ENCODE measurements at regions not wholly inside any gene's neighbourhood (a gene's known extent, or its start where the extent isn't known, plus 50 kb on each side); places are given as distances from the start of the nearest gene placed in this dataset.

DNA sequence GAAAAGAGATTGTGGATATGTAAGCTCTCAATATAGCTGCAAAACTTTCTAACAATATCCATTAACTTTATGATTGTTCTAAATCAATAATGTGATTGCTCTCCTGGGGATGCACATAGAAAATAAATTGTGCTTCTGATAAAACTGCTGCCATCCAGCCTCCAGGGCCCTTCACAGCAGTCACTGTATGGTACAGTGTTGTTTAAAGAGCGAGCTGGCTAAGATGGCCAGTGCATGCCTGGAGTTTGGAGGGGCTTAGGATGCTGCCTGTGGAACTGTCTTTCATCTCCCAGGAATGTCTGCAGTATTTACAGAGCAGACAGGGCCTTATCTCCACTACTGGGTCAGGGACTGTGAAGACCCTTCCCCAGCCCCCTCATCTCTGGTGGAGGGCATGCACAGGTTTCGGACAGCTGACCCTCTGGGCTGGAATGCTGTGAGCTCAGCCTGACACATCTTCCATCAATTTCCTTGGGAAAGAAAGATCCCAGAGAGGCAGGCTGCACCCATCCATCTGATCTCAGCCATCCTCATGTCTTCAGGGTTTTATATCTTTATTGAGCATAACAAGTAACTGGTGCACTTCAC, 137.0 kb downstream of the PLPP3 start:
- DNase-seq = no peak

DNA sequence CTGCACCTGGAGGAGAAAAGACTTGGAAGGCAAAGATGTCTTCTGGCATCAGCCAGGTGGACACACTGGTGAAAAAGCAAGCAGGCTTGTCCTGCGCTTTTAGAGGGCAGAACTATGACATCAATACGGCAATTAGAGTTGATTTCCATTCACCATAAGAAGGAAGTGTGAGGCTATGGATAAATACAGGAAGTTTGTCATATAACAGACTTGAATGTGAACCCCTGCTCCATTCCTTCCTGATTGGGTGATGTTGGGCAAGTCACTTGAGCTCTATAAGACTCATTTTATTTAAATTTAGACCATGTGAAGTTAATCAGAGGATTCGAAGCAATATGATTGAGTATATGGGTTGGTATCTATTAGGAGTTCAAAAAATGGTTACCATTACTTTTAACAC, 137.8 kb downstream of the PLPP3 start:
- no peak for DNase-seq

DNA sequence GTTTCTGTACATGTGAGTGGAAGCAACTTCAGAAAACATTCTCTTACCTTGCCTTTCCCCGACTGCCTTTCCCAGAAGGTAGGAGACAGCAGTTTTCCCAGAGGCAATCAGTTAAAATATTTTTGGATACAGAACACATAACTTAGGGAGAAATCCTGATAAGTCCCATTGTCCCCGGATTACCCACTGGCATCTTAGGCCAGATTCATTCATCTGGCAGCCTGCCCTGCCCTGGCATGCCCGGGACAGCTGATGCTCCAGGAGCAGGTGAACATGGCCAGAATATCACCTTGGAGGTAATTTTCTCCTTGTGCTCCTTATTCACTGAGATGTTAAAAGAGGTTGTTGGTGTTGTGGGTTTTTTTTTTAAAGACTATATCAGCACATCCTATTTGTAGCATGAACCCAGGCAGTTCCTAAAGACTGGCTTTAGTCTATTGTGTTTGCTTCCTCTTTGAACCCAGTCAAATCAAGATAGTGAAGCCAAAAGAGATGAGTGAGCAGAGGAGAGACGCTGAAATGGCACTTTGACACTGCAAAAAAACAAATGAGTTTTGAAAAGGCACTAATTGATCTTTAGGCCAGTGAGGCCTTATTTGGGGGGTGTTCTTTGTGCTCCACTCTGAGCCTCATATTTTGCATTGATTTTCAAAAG, 139.6 kb downstream of the PLPP3 start:
- DNase-seq = no peak

DNA sequence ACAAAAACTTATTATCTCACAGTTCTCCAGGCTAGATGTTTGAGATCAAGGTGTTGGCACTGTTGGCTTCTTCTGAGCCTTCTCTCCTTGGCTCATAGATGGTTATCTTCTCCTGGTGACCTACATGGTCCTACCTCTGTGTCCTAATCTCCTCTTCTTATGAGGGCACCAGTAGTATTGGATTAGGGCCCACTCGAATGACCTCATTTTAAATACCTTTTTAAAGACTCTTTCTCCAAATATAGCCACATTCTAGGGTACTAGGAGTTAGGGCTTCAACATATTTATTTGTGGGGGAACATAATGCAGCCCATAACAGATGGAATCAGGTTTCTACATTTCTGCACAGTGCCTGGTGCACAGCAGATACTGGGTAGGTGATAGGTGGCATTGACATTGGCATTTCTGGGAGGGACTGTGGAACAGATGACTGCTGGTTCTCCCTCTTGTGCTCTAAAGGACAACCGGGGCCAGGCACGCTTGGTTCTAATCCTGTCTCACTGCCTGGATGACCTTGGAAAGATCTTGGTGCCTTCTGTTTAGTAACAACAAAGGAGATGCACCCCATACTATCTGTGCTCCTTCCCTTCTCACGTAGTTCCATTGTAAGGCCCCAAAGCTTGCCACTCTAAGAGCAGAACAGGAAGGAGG, 140.3 kb downstream of the PLPP3 start:
- no peak for DNase-seq

DNA sequence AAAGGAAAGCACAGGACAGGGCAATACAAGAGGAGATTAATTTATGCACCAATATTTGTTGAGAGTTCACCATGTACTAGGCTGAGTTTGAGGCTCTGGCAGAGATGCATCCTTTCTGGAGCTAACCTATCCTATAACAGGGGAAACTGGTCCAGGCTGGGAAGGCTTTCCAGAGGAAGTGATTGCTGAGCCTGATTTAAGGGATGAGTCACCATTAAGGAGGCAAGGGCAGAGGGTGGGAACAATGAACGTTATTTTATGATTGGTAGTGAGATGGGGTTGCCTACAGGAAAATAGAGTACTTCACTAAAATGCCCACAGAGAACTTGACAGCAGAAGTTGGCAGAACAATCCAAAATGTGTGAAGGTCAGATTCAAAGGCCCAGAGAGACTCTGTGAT, 141.4 kb downstream of the PLPP3 start:
- DNase-seq = no peak

DNA sequence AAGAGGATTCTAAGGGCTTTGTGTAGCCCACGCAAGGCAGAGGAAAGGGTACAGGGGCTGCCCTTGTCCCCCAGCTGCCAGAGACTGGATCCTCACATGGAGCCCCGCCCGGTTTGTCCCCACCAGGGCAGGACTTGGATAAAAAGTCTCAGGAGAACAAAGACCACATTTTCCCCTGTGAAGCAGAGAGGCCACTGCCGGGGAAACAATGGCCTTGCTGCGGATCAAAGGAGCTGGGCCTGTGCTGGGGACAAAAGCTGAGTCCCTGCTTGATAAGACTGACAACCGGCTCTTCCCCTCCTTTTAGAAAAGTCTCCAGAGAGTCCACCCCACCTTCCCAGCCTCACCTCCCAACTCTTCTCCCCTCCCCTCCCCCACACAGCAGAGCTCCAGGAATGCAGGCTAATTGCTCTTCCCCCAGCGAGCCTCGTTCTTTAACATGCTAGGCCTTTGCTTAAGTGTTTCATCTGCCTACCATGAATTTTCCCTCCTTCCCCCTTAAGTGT, 142.4 kb downstream of the PLPP3 start:
- DNase-seq = no peak

DNA sequence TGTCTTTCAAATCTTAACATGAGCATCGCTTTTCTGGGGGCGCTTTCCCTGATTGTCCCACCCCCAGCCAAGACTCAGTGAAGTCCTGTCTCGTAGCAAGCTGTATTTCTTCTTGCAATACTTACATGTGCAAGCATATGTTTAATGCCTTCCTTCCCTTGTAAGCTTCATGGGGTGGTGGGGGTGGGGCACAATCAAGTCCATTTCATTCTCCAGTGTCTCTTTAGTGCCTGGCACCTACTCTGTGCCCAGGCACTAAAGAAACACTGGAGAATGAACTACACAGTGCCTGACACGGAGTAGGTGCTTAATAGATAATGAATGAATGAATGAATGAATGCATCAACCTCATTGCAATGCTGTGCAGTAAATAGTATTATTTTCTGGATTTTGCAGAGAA, 143.1 kb downstream of the PLPP3 start:
- no peak for DNase-seq

DNA sequence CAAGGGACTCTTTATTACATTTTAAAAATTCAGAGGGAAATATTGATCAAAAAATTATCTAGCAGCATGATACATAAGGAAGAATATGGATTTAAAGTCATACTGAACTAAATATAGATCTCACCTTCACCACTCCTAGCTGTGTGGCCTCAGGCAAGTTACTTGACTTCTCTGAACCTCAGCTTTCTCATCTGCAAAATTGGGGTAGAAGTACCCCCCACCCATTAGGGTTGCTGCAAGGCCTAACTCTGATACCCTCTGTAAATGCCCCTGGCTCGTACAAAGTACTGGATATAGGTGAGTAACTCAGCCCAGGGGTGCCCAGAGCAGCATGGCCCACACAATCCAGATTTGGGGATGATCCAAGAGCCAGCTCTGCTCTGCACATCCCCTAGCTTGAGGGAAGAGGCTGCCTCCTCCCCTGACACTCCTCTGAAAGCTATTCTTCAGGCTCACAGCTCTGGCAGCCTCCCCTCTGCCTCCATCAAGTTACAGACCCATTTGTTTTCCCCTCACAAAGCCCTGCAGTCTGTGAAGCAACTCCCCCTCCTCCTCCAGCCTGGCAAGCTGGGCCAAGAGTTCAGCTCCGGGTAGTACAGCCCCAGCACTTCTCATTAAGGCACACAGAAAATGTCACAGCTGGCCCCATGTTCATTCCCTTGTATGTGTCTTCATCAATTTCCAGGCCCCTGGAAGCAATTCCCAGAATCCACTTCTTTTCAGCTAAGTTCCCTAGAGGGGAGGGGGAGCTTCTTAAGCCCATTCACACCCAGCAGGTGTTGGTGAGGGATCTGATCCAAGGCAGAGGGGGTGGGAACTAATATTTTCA, 143.7 kb downstream of the PLPP3 start:
- peak; percentile 45 for DNase-seq

DNA sequence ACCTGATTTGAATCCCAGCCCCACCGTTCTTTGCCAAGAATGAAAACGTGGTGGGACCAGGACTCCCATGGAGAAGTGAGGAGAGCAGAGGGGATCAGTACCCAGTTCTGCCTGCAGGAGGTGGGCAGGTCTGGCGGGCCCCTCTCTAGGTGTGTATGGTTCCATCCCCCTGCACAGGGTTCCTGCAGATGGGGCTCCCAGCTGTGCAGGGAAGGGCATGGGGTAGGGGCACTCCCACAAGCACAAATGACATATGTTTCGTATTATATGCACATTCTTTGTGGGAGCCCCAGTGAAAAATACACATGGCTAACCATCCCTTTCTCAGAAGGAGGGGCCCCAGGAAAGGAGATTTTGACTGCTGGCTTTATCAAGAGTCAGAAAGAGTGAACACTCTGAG, 144.6 kb downstream of the PLPP3 start:
- DNase-seq = no peak

DNA sequence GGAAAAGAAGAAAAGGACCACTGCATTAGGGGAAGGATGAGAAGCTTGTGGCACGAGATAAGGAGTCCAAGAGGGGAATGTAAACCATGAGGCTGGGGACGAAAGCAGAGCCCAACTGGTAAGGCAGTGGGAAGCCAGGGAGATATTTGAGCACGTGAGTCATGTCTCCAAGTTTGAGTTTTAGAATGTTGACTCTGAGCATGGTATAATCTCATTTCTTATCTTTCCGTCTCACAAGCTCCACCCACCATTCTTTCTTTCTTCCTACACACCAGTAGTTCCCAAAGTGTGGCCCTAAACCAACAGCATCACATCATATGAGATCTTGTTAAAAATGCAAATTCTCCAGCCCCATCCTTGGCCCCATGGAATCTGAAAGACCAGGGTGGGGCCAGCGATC, 145.3 kb downstream of the PLPP3 start:
- DNase-seq = no peak

DNA sequence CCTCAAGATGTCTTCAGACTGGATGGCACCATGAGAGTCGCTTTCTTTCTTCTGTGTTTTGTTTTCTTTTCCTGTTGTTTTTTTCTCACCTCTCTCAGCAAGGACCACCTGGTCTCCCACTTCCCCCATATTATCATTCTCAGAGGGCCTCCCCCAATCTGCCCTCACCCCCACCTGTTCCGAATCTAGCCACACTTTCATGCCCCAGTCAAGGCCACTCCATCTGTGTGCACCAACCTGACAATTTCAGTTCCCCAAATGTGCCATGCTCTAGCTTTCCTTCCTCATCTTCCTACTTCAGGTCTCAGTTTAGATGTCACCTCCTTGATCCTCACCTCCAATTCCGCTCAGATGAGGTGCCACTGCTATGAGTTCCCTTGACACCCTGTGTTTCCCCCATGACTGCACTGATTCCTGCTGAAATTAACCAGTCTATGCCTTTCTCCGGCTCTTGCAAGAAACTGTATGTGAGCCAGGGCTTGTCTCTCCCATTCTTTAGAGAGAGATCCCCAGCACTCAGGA, 146.2 kb downstream of the PLPP3 start:
- no peak for DNase-seq

DNA sequence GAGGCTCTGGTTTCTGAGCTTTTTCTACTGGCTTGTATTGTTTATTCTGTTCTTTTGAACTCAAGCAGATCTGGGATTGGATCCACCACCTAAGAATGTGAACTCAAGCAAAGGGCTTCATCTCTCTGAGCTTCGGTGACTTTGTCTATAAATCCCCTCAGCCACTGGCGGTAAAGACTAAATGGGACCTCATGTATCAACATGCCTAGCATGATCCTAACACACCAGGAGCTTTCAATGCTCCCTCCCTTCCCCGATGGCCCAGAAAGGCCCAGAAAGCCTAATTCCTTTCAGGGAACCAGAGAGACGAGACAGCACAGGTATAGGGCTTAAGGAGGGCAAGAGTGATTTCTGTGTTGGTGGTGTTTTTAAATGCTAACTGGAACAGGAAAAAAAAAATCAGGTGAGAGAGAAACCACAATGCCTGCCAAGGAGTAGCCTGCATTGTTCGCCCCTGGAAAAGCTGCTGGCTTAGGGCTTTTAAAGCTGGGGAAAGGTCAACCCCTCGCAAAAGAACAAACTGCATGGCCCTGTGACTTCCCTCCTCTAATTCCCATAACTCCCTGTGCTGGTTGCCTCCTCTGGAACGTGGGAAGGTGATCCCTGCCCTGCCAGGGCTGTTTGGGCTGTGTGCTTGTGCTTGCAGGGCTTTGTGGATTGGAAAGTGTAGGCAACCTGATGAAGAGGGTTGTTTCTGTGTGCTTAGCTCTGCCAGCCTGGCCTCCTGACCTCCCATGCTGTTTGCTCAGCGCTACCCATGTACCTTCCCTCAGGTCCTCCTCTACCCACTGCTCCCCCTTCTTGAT, 147.0 kb downstream of the PLPP3 start:
- no peak for DNase-seq

DNA sequence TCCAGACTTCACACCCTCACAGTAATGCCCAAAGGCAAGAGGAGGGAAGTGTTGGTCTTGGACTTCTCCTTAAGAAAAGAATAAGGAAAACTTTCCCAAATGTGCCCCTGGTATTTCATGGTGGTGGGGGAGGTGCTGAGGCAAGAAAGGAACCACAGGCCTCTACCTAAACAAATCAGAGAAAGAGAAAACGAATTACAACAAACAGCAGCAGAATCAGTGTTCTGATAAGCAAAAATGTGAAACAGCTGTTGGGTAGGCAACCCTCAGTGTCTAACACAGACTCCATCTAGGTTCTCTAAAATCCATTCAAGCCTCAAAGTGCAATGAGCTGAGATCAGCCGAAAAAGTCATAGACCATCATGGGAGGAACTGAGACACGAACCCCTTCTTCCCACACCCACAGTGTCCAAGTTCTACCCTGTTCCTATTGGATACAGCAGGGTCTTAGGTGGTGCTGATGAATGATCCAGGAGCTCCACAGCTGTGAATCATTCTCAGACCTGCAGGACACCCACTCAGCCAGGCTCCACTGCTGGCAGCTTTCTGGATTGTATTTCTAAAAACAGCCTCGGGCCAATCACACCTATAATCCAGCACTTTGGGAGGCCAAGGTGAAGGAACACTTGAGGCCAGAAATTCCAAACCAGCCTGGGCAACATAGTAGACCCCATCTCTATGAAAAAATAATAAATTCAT, 149.1 kb downstream of the PLPP3 start:
- no peak for DNase-seq

DNA sequence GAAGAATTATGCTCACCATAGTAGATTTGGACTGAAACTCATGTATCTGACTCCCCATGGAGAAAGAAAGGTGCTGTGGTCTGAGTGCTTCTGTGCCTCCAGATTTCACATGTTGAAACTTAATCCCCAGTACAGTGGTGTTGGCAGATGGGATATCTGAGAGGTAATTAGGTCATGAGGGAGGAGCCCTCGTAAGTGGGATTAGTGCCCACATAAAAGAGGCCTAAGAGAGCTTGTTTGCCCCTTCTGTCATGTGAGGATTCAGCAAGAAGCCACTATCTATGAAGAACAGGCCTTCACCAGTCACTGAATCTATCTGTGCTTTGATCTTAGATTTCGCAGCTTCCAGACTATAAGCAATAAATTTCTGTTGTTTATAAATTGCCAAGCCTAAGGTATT, 150.1 kb downstream of the PLPP3 start:
- no peak for DNase-seq

DNA sequence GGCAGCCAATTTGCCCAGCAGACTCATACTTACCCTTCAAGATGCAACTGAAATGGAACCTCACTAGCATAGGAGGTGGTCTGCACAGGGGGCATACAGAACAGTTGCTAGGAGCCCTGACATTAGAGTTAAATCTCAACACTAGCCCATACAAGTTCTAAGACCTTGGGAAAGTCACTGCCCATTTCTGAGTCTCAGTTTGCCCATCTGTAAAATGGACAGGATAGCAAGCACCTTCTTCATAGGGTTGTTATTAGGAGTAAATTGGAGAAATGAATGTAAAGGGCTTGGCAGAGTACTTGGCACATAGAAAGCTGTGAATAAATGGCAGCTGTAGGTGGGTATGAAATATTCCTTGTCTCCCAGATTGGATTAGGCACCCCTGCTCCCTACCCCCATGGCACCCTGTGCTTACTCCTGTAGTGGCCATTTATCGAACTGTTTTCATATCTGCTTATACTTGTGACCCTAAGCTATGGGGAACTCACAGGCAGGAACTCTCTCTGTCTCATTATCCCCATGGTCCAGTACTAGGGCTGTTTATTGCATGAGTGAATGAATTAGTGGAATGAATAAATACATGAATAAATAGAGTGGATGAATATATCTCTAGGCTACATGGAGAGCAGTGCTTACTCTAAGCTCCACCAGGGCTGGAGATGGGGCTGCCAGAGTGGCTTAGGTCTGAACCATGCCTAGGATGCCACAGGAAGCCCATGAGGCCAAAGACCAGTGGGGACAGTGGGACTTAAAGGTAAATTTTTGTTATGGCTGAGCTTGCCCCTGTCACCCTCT, 152.6 kb downstream of the PLPP3 start:
- DNase-seq = no peak

DNA sequence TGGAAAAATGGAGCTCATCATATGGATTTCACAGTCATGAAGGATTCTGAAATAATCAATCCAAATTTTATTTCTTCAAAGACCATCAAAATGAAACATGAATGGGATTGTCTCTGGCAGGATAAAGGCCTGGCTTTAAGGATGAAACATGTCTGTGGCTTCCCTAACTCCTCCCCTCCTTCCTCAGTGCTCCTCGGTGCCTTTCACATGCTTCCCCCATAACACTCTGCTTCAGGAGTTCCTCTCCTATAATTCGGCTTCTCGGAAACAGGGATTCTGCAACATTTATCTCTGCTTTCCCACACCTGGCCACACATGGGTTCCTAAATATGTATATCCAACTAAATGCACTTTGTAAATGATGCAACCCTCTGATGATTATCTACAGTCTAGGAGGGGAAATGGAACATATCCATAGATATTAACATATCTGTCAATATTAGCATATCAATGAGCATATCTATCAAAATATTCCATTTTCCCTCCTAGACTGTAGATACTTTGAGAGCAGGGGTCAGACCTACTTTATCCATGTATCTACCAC, 153.8 kb downstream of the PLPP3 start:
- no peak for DNase-seq

DNA sequence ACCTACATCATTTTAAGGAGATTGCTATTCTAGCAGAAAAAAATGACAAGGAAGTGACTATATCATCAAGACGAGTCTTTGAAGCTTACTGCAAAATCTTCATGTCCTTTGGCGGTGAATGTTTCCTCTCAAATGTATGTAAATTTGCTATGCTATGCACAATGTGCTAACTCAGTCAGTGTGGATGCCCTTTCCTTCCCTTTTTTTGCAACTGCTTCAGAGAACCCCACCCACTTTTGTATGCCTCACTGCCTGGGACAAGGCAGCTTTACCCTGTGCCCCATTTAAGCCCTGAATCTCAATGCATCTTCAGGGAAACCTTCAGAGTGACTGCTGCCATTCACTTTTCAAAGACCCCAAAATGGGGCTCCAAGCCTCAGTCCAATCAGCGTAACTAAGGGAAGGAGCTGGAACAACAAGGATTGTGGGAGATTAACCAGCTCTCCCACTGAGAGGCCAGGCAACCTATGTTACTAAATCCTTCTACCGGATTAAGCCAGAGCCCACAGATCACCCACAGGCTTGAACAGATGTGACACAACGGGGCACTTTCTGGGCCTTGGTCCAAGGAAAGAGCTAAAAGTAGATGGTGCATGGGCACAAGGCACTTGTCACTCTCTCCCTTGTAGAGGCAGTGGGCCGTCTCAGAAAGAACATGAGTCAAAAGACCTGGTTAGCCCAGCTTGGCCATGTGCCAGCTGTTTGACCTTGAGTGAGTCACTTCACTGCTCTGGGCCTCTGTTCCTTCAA, 154.4 kb downstream of the PLPP3 start:
- peak; percentile 31 for DNase-seq

DNA sequence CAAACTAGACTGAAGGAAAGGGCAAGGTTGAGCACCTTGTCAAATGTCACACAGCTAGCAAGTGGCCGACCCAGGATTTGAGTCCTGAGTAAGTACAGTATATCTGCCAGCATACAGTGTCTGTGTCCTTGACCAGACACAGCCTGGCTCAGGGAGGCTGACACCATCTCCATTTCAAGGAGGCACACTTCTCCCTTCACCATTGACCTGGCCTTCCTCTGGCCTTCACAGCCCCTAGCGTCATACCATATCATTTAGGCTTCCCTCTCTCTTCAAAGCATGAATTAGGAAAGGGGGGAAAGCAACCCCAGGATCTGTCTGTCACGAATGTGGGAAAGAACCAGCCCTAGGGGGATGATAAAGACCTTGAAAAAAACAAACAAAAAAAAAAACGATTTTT, 155.6 kb downstream of the PLPP3 start:
- no peak for DNase-seq

DNA sequence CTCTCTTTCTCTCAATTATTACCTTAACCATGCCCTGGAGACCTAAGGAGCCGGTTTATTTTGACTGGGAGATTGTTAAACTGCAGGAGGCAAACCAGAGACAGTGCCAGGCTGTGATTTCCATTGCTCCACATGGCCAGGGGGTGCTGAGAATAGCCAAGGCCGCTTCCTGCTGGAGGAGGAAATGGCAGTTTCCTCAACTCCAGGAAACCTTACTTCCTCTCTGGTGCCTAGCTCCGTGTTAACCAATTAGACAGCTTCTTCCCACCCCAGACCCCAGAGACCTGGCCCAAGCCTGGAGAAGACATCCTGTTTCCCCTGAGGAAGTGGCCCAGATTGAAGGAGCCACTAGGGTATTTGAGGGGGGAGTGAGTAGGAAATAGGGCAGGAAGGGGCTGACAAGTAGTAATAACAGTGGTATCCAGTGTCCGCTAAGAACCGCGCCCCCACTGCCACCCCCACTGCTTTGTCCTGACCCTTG, 161.2 kb downstream of the PLPP3 start:
- no peak for DNase-seq

DNA sequence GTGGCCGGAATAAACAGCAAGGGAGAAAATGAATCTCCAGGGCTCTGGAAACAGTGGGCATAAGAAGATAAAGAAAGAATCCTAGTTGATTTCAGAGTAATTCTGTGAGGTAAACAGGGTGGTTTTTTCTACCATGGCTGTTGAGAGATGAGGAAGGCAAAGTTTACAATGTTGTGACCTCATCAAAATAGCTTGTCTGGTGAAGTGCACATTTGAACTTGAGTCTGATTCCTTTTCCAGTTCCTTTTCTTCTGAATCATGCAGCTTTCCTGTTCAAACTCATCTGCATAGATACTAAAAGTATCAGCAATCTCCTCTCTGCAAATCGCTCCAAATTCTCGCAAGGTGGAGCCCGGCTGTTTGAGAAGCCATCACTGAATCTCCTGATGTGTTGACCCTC, 161.7 kb downstream of the PLPP3 start:
- DNase-seq = no peak
